ENCODE measurements at regions not wholly inside any gene's neighbourhood (a gene's known extent, or its start where the extent isn't known, plus 50 kb on each side); places are given as distances from the start of the nearest gene placed in this dataset.

- Histone ChIP-seq H2AFZ (ENCODE audit: low read depth, low read length, severe bottlenecking) (no peak overlapping the region), H3K4me3 (ENCODE audit: insufficient read depth, low read length, poor library complexity, severe bottlenecking) (no peak overlapping the region), H3K79me2 (ENCODE audit: insufficient read depth, low read length) (no peaks in the 10 kb centered on the region), H3F3A (ENCODE audit: insufficient read depth) (no peaks in the 10 kb centered on the region), H3K27ac (ENCODE audit: low read depth, low read length) (no peak overlapping the region), H3K9me3 (ENCODE audit: insufficient read depth, low read length) (no peaks in the 10 kb centered on the region), H4K20me1 (ENCODE audit: low read depth, low read length) (no peaks in the 10 kb centered on the region), H3K27me3 (ENCODE audit: low read length) (no peaks in the 10 kb centered on the region), H3K36me3 (ENCODE audit: low read length) (no peaks in the 10 kb centered on the region), H3K9me2 (replicated peaks; ENCODE audit: insufficient read depth, low read length) (no peaks in the 10 kb centered on the region), H3K9ac (ENCODE audit: low read length) (no peak overlapping the region), H3K4me2 (ENCODE audit: low read depth, low read length, poor library complexity, severe bottlenecking) (no peak overlapping the region)
- TF ChIP-seq EZH2phosphoT487 (conservative IDR thresholded peaks at IDR 0.05; ENCODE audit: low read length), result no peak
- TF ChIP-seq CTCF (IDR thresholded peaks at IDR 0.05; ENCODE audit: insufficient read depth, low read length, poor library complexity, severe bottlenecking), result no peak
These were observed 156.0 kb downstream of the ENGASE start for GRCh38 chr17:79230576-79230975.

- no peak overlapping the region for H2AFZ ChIP-seq (ENCODE audit: low read depth, low read length, severe bottlenecking)
- no peaks in the 10 kb centered on the region for H3K9me2 ChIP-seq (replicated peaks; ENCODE audit: insufficient read depth, low read length)
- no peak overlapping the region for H3K4me2 ChIP-seq (ENCODE audit: low read depth, low read length, poor library complexity, severe bottlenecking)
- no peak overlapping the region for H3K9ac ChIP-seq (ENCODE audit: low read length)
- H4K20me1 ChIP-seq (ENCODE audit: low read depth, low read length), result no peaks in the 10 kb centered on the region
- no peaks in the 10 kb centered on the region for H3K9me3 ChIP-seq (ENCODE audit: insufficient read depth, low read length)
- no peaks in the 10 kb centered on the region for H3K36me3 ChIP-seq (ENCODE audit: low read length)
- no peaks in the 10 kb centered on the region for H3K79me2 ChIP-seq (ENCODE audit: insufficient read depth, low read length)
- no peaks in the 10 kb centered on the region for H3F3A ChIP-seq (ENCODE audit: insufficient read depth)
- no peak for TF ChIP-seq CTCF (IDR thresholded peaks at IDR 0.05; ENCODE audit: insufficient read depth, low read length, poor library complexity, severe bottlenecking)
- TF ChIP-seq EZH2phosphoT487 (conservative IDR thresholded peaks at IDR 0.05; ENCODE audit: low read length), result no peak
- H3K4me3 ChIP-seq (ENCODE audit: insufficient read depth, low read length, poor library complexity, severe bottlenecking), result no peak overlapping the region
- H3K27me3 ChIP-seq (ENCODE audit: low read length), result no peaks in the 10 kb centered on the region
- H3K27ac ChIP-seq (ENCODE audit: low read depth, low read length), result no peak overlapping the region
These were observed 151.4 kb downstream of the ENGASE start for GRCh38 chr17:79226037-79226436.

GRCh38 chr17:79224903-79225302, 150.3 kb downstream of the ENGASE start:
- H3K9me3 ChIP-seq (ENCODE audit: insufficient read depth, low read length), result no peaks in the 10 kb centered on the region
- H3K79me2 ChIP-seq (ENCODE audit: insufficient read depth, low read length), result no peaks in the 10 kb centered on the region
- no peaks in the 10 kb centered on the region for H3K9me2 ChIP-seq (replicated peaks; ENCODE audit: insufficient read depth, low read length)
- no peak overlapping the region for H3K4me2 ChIP-seq (ENCODE audit: low read depth, low read length, poor library complexity, severe bottlenecking)
- H3K9ac ChIP-seq (ENCODE audit: low read length), result no peak overlapping the region
- no peak overlapping the region for H3K4me3 ChIP-seq (ENCODE audit: insufficient read depth, low read length, poor library complexity, severe bottlenecking)
- H3K27me3 ChIP-seq (ENCODE audit: low read length), result no peaks in the 10 kb centered on the region
- TF ChIP-seq EZH2phosphoT487 (conservative IDR thresholded peaks at IDR 0.05; ENCODE audit: low read length) (no peak), CTCF (IDR thresholded peaks at IDR 0.05; ENCODE audit: insufficient read depth, low read length, poor library complexity, severe bottlenecking) (no peak)
- H4K20me1 ChIP-seq (ENCODE audit: low read depth, low read length), result no peaks in the 10 kb centered on the region
- no peak overlapping the region for H2AFZ ChIP-seq (ENCODE audit: low read depth, low read length, severe bottlenecking)
- no peaks in the 10 kb centered on the region for H3F3A ChIP-seq (ENCODE audit: insufficient read depth)
- no peaks in the 10 kb centered on the region for H3K36me3 ChIP-seq (ENCODE audit: low read length)
- H3K27ac ChIP-seq (ENCODE audit: low read depth, low read length), result no peak overlapping the region

All from SU-DHL-6 (cell line).